Breast epithelium (tissue), 4 donors: ENCODE measurements at regions not wholly inside any gene's neighbourhood (a gene's known extent, or its start where the extent isn't known, plus 50 kb on each side); places are given as distances from the start of the nearest gene placed in this dataset.

ENCODE experiments used
- DNase-seq, 2 donors: peaks; one replicate each; pipeline ENCODE4 v3.0.0-alpha.2; 2019; ENCODE audit warnings: low spot score in 2 of 2
- H3K27ac ChIP-seq, 2 donors: fragments of 200-600 bp; sonication (generic) in 1 of 2; one replicate each; pipeline ENCODE4 v1.5.1; 2016 to 2019; ENCODE audit warnings: mild to moderate bottlenecking in 1 of 2
- H3K27me3 ChIP-seq, 2 donors: fragments of 200-600 bp; sonication (generic) in 1 of 2; one replicate each; pipeline versions ENCODE4 v1.5.1 to v1.6.0; 2017 to 2019; ENCODE audit warnings: control low read depth in 1 of 2, mild to moderate bottlenecking in 1 of 2
- H3K36me3 ChIP-seq: fragments of 200-600 bp; one replicate; pipeline ENCODE4 v1.5.1; 2019
- H3K4me1 ChIP-seq, 2 donors: fragments of 200-600 bp; sonication (generic); one replicate each; pipeline ENCODE4 v1.5.1; 2016 to 2019; ENCODE audit warnings: control low read depth in 1 of 2
- H3K4me3 ChIP-seq, 3 donors: fragments of 200-600 bp; sonication (generic); 1 replicate in 2 of 3; 2 replicates in 1 of 3; pipeline ENCODE4 v1.5.1; 2016 to 2019; ENCODE audit warnings: mild to moderate bottlenecking in 3 of 3, moderate library complexity in 2 of 3
- H3K9me3 ChIP-seq, 2 donors: fragments of 200-600 bp; sonication (generic) in 1 of 2; one replicate each; pipeline ENCODE4 v1.5.1; 2016 to 2019; ENCODE audit warnings: control low read depth in 1 of 2
- POLR2A ChIP-seq: fragments of 450-650 bp; IDR thresholded peaks from one replicate; pipeline ENCODE4 v1.6.1; 2016; ENCODE audit warnings: antibody characterized with exemption, mild to moderate bottlenecking, moderate library complexity
- POLR2AphosphoS5 ChIP-seq, 3 donors: sonication (generic); formaldehyde crosslinking; IDR thresholded peaks; one replicate each; pipeline ENCODE4 v1.6.1; 2017; ENCODE audit warnings: antibody characterized with exemption in 3 of 3
- intact Hi-C: fragments of 100-400 bp; cut with DNase I; formaldehyde crosslinking; loops from one replicate; pipeline ENCODE4 v1.15.1; 2023; ENCODE audit warnings: low total_unique reads
- TF ChIP-seq, protein P1 (sequence below), 3 donors: fragments of 450-650 bp; IDR thresholded peaks; one replicate each; pipeline ENCODE4 v1.5.1; 2016 to 2017; ENCODE audit warnings: antibody characterized with exemption in 3 of 3, mild to moderate bottlenecking in 3 of 3, moderate library complexity in 3 of 3

GRCh38 chr2:200095436-200095835, 140.1 kb downstream of the MAIP1 start:
- no peaks in the 10 kb centered on the region for H3K9me3 ChIP-seq
- no peak overlapping the region for H3K27ac ChIP-seq
- DNase-seq: no peak
- no peaks in the 10 kb centered on the region for H3K4me1 ChIP-seq
- H3K4me3 ChIP-seq: no peak overlapping the region
- no peaks in the 10 kb centered on the region for H3K27me3 ChIP-seq
- H3K36me3 ChIP-seq: no peaks in the 10 kb centered on the region
- intact Hi-C loops: no loop called here
- TF ChIP-seq POLR2AphosphoS5 (IDR thresholded peaks at IDR 0.05) (no peak), POLR2A (no peak)
- TF ChIP-seq, protein P1, sequence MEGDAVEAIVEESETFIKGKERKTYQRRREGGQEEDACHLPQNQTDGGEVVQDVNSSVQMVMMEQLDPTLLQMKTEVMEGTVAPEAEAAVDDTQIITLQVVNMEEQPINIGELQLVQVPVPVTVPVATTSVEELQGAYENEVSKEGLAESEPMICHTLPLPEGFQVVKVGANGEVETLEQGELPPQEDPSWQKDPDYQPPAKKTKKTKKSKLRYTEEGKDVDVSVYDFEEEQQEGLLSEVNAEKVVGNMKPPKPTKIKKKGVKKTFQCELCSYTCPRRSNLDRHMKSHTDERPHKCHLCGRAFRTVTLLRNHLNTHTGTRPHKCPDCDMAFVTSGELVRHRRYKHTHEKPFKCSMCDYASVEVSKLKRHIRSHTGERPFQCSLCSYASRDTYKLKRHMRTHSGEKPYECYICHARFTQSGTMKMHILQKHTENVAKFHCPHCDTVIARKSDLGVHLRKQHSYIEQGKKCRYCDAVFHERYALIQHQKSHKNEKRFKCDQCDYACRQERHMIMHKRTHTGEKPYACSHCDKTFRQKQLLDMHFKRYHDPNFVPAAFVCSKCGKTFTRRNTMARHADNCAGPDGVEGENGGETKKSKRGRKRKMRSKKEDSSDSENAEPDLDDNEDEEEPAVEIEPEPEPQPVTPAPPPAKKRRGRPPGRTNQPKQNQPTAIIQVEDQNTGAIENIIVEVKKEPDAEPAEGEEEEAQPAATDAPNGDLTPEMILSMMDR (IDR thresholded peaks at IDR 0.05): no peak

DNA sequence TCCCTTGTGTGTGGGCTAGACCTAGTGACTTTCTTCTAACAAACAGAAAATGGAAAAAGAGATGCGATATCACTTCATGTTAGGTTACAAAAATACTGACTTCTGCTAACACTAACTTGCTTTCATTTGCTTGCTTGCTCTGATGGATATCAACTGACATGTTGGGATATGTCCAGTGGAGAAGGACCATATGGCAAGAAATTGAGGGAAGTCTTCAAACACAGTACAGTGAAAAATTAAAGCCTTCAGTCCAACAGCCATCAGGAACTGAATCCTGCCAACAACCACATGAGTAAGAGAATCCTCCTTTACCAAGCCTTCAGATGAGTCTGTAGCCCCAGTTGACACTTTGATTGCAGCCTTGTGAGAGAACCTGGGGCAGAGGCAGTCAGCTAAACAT, 143.9 kb downstream of the MAIP1 start:
- Histone ChIP-seq H3K9me3 (no peaks in the 10 kb centered on the region), H3K4me1 (no peaks in the 10 kb centered on the region), H3K27me3 (no peaks in the 10 kb centered on the region), H3K27ac (no peak overlapping the region), H3K4me3 (no peak overlapping the region), H3K36me3 (no peaks in the 10 kb centered on the region)
- intact Hi-C loops: no loop called here
- no peak for DNase-seq
- TF ChIP-seq POLR2A: no peak
- TF ChIP-seq, protein P1 (IDR thresholded peaks at IDR 0.05): no peak
- TF ChIP-seq POLR2AphosphoS5 (IDR thresholded peaks at IDR 0.05): no peak

DNA sequence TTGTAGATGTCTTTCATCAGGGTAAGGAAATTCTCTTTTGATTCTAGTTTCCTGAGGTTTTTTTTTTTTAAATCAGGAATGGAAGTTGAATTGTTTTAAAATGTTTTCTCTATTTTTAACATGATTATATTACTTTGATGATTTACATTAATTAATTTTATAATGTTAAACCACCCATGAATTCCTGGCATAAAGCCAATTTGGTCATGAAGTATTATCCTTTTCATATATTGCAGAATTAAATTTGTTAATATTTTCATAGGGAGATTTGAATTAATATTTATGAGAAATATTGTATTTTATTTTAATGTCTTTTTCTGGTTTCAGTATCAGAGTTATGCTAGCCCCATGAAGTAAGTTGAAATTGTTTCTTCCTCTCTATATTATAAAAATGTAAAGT, 144.6 kb downstream of the MAIP1 start:
- intact Hi-C loops: loop anchor here (10.0 kb wide), 1 partner anchor 1515 kb away; a partner anchor contains a TSS
- no peak for TF ChIP-seq POLR2AphosphoS5 (IDR thresholded peaks at IDR 0.05)
- TF ChIP-seq POLR2A: no peak

GRCh38 chr2:200101922-200102321, 146.5 kb downstream of the MAIP1 start:
- no peaks in the 10 kb centered on the region for H3K27me3 ChIP-seq
- no peaks in the 10 kb centered on the region for H3K36me3 ChIP-seq
- no peaks in the 10 kb centered on the region for H3K4me1 ChIP-seq
- no peak overlapping the region for H3K4me3 ChIP-seq
- intact Hi-C loops: loop anchor here (10.0 kb wide), 1 partner anchor 1513 kb away; a partner anchor contains a TSS
- no peak overlapping the region for H3K27ac ChIP-seq
- no peak for DNase-seq
- H3K9me3 ChIP-seq: no peaks in the 10 kb centered on the region
- no peak for TF ChIP-seq POLR2A
- TF ChIP-seq, protein P1 (IDR thresholded peaks at IDR 0.05): no peak

More for the DNA sequence above, 144.6 kb downstream of the MAIP1 start:
- Histone ChIP-seq H3K27me3 (no peaks in the 10 kb centered on the region), H3K4me3 (no peak overlapping the region), H3K27ac (no peak overlapping the region), H3K4me1 (no peaks in the 10 kb centered on the region), H3K36me3 (no peaks in the 10 kb centered on the region), H3K9me3 (no peaks in the 10 kb centered on the region)
- DNase-seq: no peak

DNA sequence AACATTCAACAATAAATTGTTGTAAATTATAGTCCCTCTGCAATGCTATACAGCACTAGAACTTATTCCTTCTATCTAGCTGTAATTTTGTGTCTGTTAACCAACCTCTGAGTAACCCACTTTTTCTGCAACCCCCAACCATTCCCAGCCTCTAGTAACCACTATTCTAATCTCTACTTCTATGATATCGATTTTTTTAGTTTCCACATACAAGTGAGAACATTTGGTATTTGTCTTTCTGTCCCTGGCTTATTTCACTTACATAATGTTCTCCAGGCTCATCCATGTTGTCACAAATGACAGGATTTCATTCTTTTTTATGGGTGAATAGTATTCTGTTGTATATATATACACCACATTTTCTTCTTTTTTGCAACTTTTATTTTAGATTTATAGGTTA, 147.6 kb downstream of the MAIP1 start:
- H3K9me3 ChIP-seq: no peaks in the 10 kb centered on the region
- no peak for DNase-seq
- TF ChIP-seq POLR2A: no peak
- TF ChIP-seq, protein P1 (IDR thresholded peaks at IDR 0.05): no peak
- TF ChIP-seq POLR2AphosphoS5 (IDR thresholded peaks at IDR 0.05): no peak
- H3K4me3 ChIP-seq: no peak overlapping the region
- no peaks in the 10 kb centered on the region for H3K4me1 ChIP-seq
- H3K27me3 ChIP-seq: no peaks in the 10 kb centered on the region
- intact Hi-C loops: loop anchor here (10.0 kb wide), 1 partner anchor 1512 kb away; a partner anchor contains a TSS
- H3K36me3 ChIP-seq: no peaks in the 10 kb centered on the region
- no peak overlapping the region for H3K27ac ChIP-seq

DNA sequence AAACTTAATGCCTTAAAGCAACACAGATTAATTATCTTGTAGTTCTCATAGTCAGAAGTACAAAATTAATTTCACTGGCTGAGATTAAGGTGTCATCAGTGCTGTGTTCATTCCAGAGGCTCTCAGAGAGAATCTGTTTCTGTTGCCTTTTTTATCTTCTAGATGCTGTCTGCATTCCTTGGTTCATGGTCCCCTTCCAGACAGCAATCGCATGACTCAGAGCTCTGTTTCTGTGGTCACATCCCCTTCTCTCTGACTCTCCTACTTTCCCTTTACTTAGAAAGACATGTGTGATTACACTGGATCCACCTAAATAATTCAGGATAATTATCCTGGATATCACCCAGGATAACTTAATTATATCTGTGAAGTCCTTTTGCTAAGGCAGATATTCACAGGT, 148.6 kb downstream of the MAIP1 start:
- H3K9me3 ChIP-seq: no peaks in the 10 kb centered on the region
- TF ChIP-seq, protein P1 (IDR thresholded peaks at IDR 0.05): no peak
- TF ChIP-seq POLR2AphosphoS5 (IDR thresholded peaks at IDR 0.05): no peak
- no peak for TF ChIP-seq POLR2A
- no peak overlapping the region for H3K27ac ChIP-seq
- H3K4me3 ChIP-seq: no peak overlapping the region
- no peaks in the 10 kb centered on the region for H3K4me1 ChIP-seq
- intact Hi-C loops: loop anchor here (10.0 kb wide), 1 partner anchor 1511 kb away; a partner anchor contains a TSS
- H3K36me3 ChIP-seq: no peaks in the 10 kb centered on the region
- no peak for DNase-seq
- no peaks in the 10 kb centered on the region for H3K27me3 ChIP-seq
